H1 (cell line): ENCODE measurements at regions not wholly inside any gene's neighbourhood (a gene's known extent, or its start where the extent isn't known, plus 50 kb on each side); places are given as distances from the start of the nearest gene placed in this dataset.

ENCODE experiments used
- ASH2L ChIP-seq: fragments of 200-600, 300-600 bp; sonication (generic); IDR thresholded peaks from one replicate; pipeline ENCODE4 v1.7.1; 2017; ENCODE audit warnings: low read length
- BCL11A ChIP-seq, 2 experiments: IDR thresholded peaks; one replicate each; pipeline ENCODE4 v1.6.1; 2011; ENCODE audit warnings: low read depth in 2 of 2, low read length in 2 of 2, mild to moderate bottlenecking in 2 of 2
- CBX8 ChIP-seq: fragments of 300-800, 300-1000 bp; sonication (generic); IDR thresholded peaks from 2 replicates; pipeline ENCODE4 v1.7.1; 2016; ENCODE audit warnings: low read depth, low read length, borderline replicate concordance
- CTCF ChIP-seq, 3 experiments: IDR thresholded peaks; 1 replicate in 2 of 3; 2 replicates in 1 of 3; pipeline versions ENCODE4 v1.5.1 to v1.6.1; 2011; ENCODE audit warnings: low read length in 3 of 3, mild to moderate bottlenecking in 3 of 3, inconsistent platforms in 2 of 3, low read depth in 1 of 3, moderate library complexity in 1 of 3; ENCODE audit not compliant: insufficient read depth in 1 of 3; ENCODE audit errors: control extremely low read depth in 1 of 3
- EGR1 ChIP-seq: IDR thresholded peaks from 2 replicates; pipeline ENCODE4 v1.6.1; 2011; ENCODE audit warnings: low read depth, low read length, borderline replicate concordance
- MAFK ChIP-seq: IDR thresholded peaks from 2 replicates; pipeline ENCODE4 v1.6.1; 2012; ENCODE audit warnings: low read depth, mild to moderate bottlenecking, improper control_type of control experiment, low read length
- NRF1 ChIP-seq: IDR thresholded peaks from 2 replicates; pipeline ENCODE4 v1.6.1; 2011; ENCODE audit warnings: mild to moderate bottlenecking, low read depth, low read length, improper control_type of control experiment
- RFX5 ChIP-seq: IDR thresholded peaks from 2 replicates; pipeline ENCODE4 v1.6.1; 2011; ENCODE audit warnings: low read depth, low read length, improper control_type of control experiment, borderline replicate concordance

DNA sequence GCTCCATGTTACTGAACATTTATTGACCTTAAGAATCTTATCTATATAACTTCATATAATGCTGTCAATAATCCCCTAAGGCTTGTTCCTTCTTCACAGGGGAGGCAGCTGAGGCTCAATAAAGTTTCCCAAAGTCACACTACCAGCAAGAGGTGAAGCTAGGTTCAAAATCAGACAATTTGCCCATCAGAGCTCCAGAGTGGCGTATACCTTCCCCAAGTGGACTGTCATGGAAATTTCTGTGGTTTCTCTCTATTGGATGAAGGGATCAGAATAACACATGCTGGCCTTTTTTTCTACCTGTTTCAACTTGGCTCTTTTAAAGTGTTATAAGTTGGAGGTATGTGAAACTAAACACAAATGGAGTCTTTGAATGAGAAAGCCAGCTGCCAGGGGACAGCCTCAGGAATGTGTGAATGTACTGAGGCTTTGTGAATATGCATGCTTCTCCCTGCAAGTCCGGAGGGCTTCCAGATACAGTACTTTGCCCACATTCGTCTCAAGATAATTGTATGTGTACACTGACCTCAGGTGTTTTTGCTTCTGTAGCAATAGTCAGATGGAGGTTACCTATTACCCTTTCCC is 656.3 kb upstream of the CELF2 start (continued):
- no peak for TF ChIP-seq MAFK
- TF ChIP-seq BCL11A (IDR thresholded peaks at IDR 0.05; ENCODE audit: low read depth in 2 of 2, low read length in 2 of 2), result no peak
- no peak for TF ChIP-seq EGR1
- no peak for TF ChIP-seq NRF1
- TF ChIP-seq CBX8, result no peak
- TF ChIP-seq RFX5, result no peak
- no peak for TF ChIP-seq CTCF (IDR thresholded peaks at IDR 0.05; ENCODE audit: control extremely low read depth in 1 of 3, insufficient read depth in 1 of 3, low read depth in 1 of 3, low read length in 3 of 3)
- no peak for TF ChIP-seq ASH2L
